ENCODE measurements at regions not wholly inside any gene's neighbourhood (a gene's known extent, or its start where the extent isn't known, plus 50 kb on each side); places are given as distances from the start of the nearest gene placed in this dataset.
A peak's percentile ranks its signal among the peaks of the same experiment; 100 is the strongest.

DNA sequence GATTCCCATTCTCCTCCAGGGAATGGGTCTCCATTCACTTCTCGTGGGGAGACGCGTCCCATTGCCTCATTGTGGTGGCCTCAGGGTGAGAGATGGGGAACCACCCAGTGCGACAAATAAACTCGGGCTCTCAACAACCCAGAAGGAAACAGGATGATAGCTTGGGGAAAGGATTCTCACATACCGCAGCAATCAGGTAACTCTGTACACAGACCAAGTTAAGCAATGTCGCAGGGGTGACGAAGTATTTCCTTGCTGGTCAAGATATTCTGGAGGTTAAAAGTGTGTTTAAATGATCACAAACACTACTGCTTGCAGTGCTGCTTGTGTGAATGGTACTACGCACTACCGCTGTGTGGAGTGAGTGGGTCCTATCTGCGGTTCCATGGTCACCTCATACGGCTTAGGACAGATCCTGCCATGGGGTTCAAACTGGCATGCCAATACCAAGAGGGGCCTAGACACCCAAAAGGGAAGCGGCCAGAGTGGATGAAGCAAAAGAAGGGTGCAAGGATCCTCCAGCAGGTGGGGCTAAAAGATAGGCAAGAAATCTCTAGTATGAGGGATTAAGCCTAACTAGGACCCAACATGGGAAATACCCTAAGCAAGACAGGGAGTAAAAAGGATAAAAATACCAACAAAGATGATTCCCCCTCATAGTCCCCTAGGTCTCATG, 143.8 kb upstream of the TMEM106B start:
- H3K27ac ChIP-seq (ENCODE audit: low read depth): no peak overlapping the region
- Mint-ChIP-seq H3K36me3 (ENCODE audit: low read depth) (no peaks in the 10 kb centered on the region), H3K4me1 (peaks cover 19% of the 10 kb centered on the region; the same call in 2 of the 3 replicates), H3K4me3 (no peak overlapping the region), H3K9me3 (no peaks in the 10 kb centered on the region), H3K27ac (no peak overlapping the region), H3K27me3 (ENCODE audit: insufficient read depth, low read depth, poor library complexity) (peaks cover 5% of the 10 kb centered on the region)
- ATAC-seq (peak; percentile 97), DNase-seq (ENCODE audit: low spot score) (peak; percentile 89)
- H3K9me2 ChIP-seq (ENCODE audit: insufficient read depth): no peaks in the 10 kb centered on the region
- peaks cover 4% of the 10 kb centered on the region; the same call in 1 of the 2 replicates for H3K4me1 ChIP-seq (ENCODE audit: insufficient read depth)
- peak overlapping the region; percentile 29; the same call in 1 of the 2 replicates for H2AFZ ChIP-seq
- H4K20me1 ChIP-seq (replicated peaks; ENCODE audit: insufficient read depth): no peaks in the 10 kb centered on the region
- no peaks in the 10 kb centered on the region for H3F3A ChIP-seq (replicated peaks; ENCODE audit: low read depth)
- no peaks in the 10 kb centered on the region for H3K27me3 ChIP-seq (ENCODE audit: insufficient read depth)
- no peak overlapping the region for H3K4me3 ChIP-seq
- TF ChIP-seq STAT1 (IDR thresholded peaks at IDR 0.05; ENCODE audit: unreplicated experiment): no peak
- TF ChIP-seq, protein P1, sequence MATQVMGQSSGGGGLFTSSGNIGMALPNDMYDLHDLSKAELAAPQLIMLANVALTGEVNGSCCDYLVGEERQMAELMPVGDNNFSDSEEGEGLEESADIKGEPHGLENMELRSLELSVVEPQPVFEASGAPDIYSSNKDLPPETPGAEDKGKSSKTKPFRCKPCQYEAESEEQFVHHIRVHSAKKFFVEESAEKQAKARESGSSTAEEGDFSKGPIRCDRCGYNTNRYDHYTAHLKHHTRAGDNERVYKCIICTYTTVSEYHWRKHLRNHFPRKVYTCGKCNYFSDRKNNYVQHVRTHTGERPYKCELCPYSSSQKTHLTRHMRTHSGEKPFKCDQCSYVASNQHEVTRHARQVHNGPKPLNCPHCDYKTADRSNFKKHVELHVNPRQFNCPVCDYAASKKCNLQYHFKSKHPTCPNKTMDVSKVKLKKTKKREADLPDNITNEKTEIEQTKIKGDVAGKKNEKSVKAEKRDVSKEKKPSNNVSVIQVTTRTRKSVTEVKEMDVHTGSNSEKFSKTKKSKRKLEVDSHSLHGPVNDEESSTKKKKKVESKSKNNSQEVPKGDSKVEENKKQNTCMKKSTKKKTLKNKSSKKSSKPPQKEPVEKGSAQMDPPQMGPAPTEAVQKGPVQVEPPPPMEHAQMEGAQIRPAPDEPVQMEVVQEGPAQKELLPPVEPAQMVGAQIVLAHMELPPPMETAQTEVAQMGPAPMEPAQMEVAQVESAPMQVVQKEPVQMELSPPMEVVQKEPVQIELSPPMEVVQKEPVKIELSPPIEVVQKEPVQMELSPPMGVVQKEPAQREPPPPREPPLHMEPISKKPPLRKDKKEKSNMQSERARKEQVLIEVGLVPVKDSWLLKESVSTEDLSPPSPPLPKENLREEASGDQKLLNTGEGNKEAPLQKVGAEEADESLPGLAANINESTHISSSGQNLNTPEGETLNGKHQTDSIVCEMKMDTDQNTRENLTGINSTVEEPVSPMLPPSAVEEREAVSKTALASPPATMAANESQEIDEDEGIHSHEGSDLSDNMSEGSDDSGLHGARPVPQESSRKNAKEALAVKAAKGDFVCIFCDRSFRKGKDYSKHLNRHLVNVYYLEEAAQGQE (IDR thresholded peaks at IDR 0.05; ENCODE audit: unreplicated experiment): no peak
- TF ChIP-seq, protein P2, sequence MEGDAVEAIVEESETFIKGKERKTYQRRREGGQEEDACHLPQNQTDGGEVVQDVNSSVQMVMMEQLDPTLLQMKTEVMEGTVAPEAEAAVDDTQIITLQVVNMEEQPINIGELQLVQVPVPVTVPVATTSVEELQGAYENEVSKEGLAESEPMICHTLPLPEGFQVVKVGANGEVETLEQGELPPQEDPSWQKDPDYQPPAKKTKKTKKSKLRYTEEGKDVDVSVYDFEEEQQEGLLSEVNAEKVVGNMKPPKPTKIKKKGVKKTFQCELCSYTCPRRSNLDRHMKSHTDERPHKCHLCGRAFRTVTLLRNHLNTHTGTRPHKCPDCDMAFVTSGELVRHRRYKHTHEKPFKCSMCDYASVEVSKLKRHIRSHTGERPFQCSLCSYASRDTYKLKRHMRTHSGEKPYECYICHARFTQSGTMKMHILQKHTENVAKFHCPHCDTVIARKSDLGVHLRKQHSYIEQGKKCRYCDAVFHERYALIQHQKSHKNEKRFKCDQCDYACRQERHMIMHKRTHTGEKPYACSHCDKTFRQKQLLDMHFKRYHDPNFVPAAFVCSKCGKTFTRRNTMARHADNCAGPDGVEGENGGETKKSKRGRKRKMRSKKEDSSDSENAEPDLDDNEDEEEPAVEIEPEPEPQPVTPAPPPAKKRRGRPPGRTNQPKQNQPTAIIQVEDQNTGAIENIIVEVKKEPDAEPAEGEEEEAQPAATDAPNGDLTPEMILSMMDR (conservative IDR thresholded peaks at IDR 0.05; ENCODE audit: low read depth in 2 of 2): peak; percentile 87 to 92
- H3K4me2 ChIP-seq: no peak overlapping the region
- no peaks in the 10 kb centered on the region for H3K36me3 ChIP-seq (ENCODE audit: insufficient read depth)
- H3K79me2 ChIP-seq (replicated peaks; ENCODE audit: insufficient read depth): no peaks in the 10 kb centered on the region

DNA sequence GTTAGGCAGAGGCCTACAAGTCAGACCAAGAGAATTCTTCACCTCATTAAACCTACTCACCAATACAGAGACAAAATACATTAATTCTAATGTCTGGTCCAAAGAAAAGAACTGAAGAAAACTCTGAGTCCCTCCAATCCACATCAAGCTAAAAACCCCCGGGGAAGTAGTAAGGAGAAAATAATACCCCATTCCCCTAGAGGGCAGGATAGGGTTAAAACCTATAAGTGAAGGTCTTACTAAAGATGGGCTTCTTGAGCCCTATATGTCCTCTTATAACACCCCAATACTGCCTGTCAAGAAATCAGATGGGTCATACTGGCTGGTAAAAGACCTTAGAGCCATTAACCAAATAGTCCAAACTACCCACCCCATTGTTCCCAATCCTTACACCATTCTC, 141.3 kb upstream of the TMEM106B start:
- H2AFZ ChIP-seq: no peak overlapping the region
- H3K4me2 ChIP-seq: no peak overlapping the region
- peaks cover 4% of the 10 kb centered on the region; the same call in 1 of the 2 replicates for H3K4me1 ChIP-seq (ENCODE audit: insufficient read depth)
- DNase-seq (ENCODE audit: low spot score): peak; percentile 61
- TF ChIP-seq, protein P3, sequence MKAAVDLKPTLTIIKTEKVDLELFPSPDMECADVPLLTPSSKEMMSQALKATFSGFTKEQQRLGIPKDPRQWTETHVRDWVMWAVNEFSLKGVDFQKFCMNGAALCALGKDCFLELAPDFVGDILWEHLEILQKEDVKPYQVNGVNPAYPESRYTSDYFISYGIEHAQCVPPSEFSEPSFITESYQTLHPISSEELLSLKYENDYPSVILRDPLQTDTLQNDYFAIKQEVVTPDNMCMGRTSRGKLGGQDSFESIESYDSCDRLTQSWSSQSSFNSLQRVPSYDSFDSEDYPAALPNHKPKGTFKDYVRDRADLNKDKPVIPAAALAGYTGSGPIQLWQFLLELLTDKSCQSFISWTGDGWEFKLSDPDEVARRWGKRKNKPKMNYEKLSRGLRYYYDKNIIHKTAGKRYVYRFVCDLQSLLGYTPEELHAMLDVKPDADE (IDR thresholded peaks at IDR 0.05): no peak
- TF ChIP-seq, protein P2 (conservative IDR thresholded peaks at IDR 0.05; ENCODE audit: low read depth in 2 of 2): peak; percentile 46 to 57
- TF ChIP-seq ZNF114 (CRISPR knock-in tag; IDR thresholded peaks at IDR 0.05) (no peak), POLR2AphosphoS5 (IDR thresholded peaks at IDR 0.05; ENCODE audit: low read depth) (no peak), CREB1 (CRISPR knock-in tag; IDR thresholded peaks at IDR 0.05; ENCODE audit: low read depth) (no peak), ZNF331 (CRISPR knock-in tag; IDR thresholded peaks at IDR 0.05; ENCODE audit: low read depth) (no peak), EZH2 (IDR thresholded peaks at IDR 0.05; ENCODE audit: low read depth, unreplicated experiment) (no peak)
- TF ChIP-seq, protein P1 (IDR thresholded peaks at IDR 0.05; ENCODE audit: unreplicated experiment): no peak
- H3K4me3 Mint-ChIP-seq: no peak overlapping the region
- no peaks in the 10 kb centered on the region for H3K27me3 ChIP-seq (ENCODE audit: insufficient read depth)
- H3K36me3 ChIP-seq (ENCODE audit: insufficient read depth): no peaks in the 10 kb centered on the region
- no peaks in the 10 kb centered on the region for H3F3A ChIP-seq (replicated peaks; ENCODE audit: low read depth)
- ATAC-seq: no peak
- no peak overlapping the region for H3K27ac ChIP-seq (ENCODE audit: low read depth)
- peaks cover 11% of the 10 kb centered on the region for H3K9me3 Mint-ChIP-seq
- H3K36me3 Mint-ChIP-seq (ENCODE audit: low read depth): peaks cover 6% of the 10 kb centered on the region
- peaks cover 4% of the 10 kb centered on the region; the same call in 1 of the 2 replicates for H3K9me2 ChIP-seq (ENCODE audit: insufficient read depth)
- H3K27me3 Mint-ChIP-seq (ENCODE audit: insufficient read depth, low read depth, poor library complexity): peaks cover 5% of the 10 kb centered on the region
- no peak overlapping the region for H3K27ac Mint-ChIP-seq
- H4K20me1 ChIP-seq (replicated peaks; ENCODE audit: insufficient read depth): no peaks in the 10 kb centered on the region
- no peak overlapping the region for H3K4me3 ChIP-seq
- peaks cover 12% of the 10 kb centered on the region; the same call in 2 of the 3 replicates for H3K4me1 Mint-ChIP-seq
- H3K79me2 ChIP-seq (replicated peaks; ENCODE audit: insufficient read depth): no peaks in the 10 kb centered on the region
